Panc1 (cell line): ENCODE measurements at regions not wholly inside any gene's neighbourhood (a gene's known extent, or its start where the extent isn't known, plus 50 kb on each side); places are given as distances from the start of the nearest gene placed in this dataset.

Experiments
- ATAC-seq: fragments of 200-7000 bp; cut with Tn5 transposase; 2 replicates; pipeline ENCODE4 v1.9.1; 2020; ENCODE audit warnings: mild to moderate bottlenecking, moderate library complexity
- BruUV-seq: library from RNA; stranded (reverse); fragments of 400-500 nt; replicated peaks from 2 replicates; lab custom pipeline; 2021; lab: Mats Ljungman, UMichigan
- CTCF ChIA-PET: fragments of 300-600 bp; sonication (Branson Sonifier 250); formaldehyde crosslinking; loops from one replicate; lab custom pipeline; 2022; ENCODE audit warnings: antibody characterized with exemption; lab: Charles Lee
- POLR2A ChIA-PET: fragments of 300-600 bp; sonication (Branson Sonifier 250); formaldehyde crosslinking; loops from one replicate; lab custom pipeline; 2022; ENCODE audit warnings: antibody characterized with exemption; lab: Charles Lee
- DNase-seq: peaks from one replicate; pipeline ENCODE4 v3.0.0-alpha.2; 2010; ENCODE audit warnings: low read depth, low spot score
- H3K27ac ChIP-seq: 2 replicates; pipeline ENCODE4 v1.5.1; 2011; ENCODE audit warnings: mild to moderate bottlenecking, low read length, inconsistent platforms
- H3K27me3 ChIP-seq: fragments of 200-500 bp; sonication (Bioruptor generic); 2 replicates; pipeline ENCODE4 v1.6.0; 2014; ENCODE audit warnings: low read length, inconsistent platforms; ENCODE audit not compliant: control insufficient read depth, insufficient read depth
- H3K36me3 ChIP-seq: fragments of 200-500 bp; sonication (Bioruptor generic); 2 replicates; pipeline ENCODE4 v1.5.1; 2014; ENCODE audit warnings: inconsistent platforms, mild to moderate bottlenecking, low read length, moderate library complexity; ENCODE audit not compliant: control insufficient read depth, insufficient read depth
- H3K4me1 ChIP-seq: 2 replicates; pipeline ENCODE4 v1.5.1; 2011; ENCODE audit warnings: inconsistent platforms, mild to moderate bottlenecking, low read length, moderate library complexity; ENCODE audit not compliant: control insufficient read depth, insufficient read depth
- H3K4me3 ChIP-seq, 2 experiments: 2 replicates each; pipeline ENCODE4 v1.5.1; 2011 to 2012; ENCODE audit warnings: low read depth in 2 of 2, low read length in 2 of 2, mild to moderate bottlenecking in 2 of 2, inconsistent platforms in 1 of 2, moderate library complexity in 1 of 2
- H3K9me3 ChIP-seq: fragments of 200-500 bp; sonication (Bioruptor generic); 2 replicates; pipeline ENCODE4 v1.5.1; 2014; ENCODE audit warnings: low read depth, mild to moderate bottlenecking, inconsistent platforms, low read length, moderate library complexity; ENCODE audit not compliant: control insufficient read depth, insufficient read depth
- CTCF ChIP-seq: fragments of 450-650 bp; IDR thresholded peaks from 2 replicates; pipeline ENCODE4 v1.5.1; 2017; ENCODE audit warnings: mild to moderate bottlenecking
- POLR2AphosphoS5 ChIP-seq: IDR thresholded peaks from 2 replicates; pipeline ENCODE4 v1.6.1; 2012; ENCODE audit warnings: mild to moderate bottlenecking, low read depth, low read length, moderate library complexity
- SIN3A ChIP-seq: IDR thresholded peaks from 2 replicates; pipeline ENCODE4 v1.6.1; 2012; ENCODE audit warnings: low read depth, mild to moderate bottlenecking, low read length, moderate library complexity, borderline replicate concordance; ENCODE audit not compliant: insufficient read depth
- TCF7L2 ChIP-seq: IDR thresholded peaks from 2 replicates; pipeline ENCODE4 v1.6.1; 2011; ENCODE audit warnings: mild to moderate bottlenecking, low read depth, low read length, inconsistent platforms
- in situ Hi-C: cut with HindIII; loops from 2 replicates; pipeline ENCODE4 v1.10.0; 2016; ENCODE audit warnings: low sequenced_read_pairs, low pct_unique_long_range_greater_than_20kb
- intact Hi-C: fragments of 100-400 bp; cut with micrococcal nuclease; formaldehyde crosslinking; loops from one replicate; pipeline ENCODE4 v1.10.0; 2022; ENCODE audit not compliant: unreplicated experiment
- TF ChIP-seq, protein P1 (sequence below), 2 experiments: IDR thresholded peaks; 2 replicates each; pipeline ENCODE4 v1.6.1; 2011 to 2012; ENCODE audit warnings: low read depth in 2 of 2, control low read depth in 1 of 2, low read length in 1 of 2, mild to moderate bottlenecking in 1 of 2, moderate library complexity in 1 of 2; ENCODE audit not compliant: insufficient read depth in 1 of 2

DNA sequence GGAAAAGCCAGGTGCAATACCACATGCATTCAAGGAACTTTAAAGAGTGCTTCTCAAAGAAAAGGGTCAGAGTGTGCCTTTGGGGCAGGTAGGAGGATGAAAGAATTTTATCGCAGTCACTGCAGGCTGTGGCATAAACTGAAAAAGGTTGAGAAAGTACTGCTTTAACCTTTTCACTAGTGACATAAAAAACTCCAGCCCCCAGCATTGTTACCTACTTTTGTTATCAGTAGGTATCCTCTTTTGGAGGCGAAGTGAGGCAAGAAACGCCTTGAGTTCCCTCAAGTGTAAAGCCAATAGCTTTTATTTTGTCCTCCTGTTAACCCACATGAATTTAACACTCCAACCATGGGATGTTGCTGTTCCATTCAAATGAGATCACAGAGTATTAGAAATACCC lies 64.7 kb upstream of the CHD1 start:
- intact Hi-C loops (no loop called here), in situ Hi-C loops (no loop called here)
- CTCF ChIA-PET: no interaction called here

DNA sequence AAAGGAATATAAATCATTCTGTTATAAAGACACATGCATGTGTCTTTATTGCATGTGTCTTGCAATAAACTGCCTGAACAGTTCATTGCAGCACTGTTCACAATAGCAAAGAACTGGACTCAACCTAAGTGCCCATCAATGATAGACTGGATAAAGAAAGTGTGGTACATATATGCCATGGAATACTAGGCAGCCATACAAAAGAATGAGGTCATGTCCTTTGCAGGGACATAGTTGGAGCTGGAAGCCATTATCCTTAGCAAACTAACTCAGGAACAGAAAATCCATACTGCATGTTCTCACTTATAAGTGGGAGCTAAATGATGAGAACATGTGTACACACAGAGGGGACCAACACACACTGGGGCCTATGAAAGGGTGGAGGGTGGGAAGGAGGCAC lies 63.7 kb upstream of the CHD1 start:
- intact Hi-C loops (no loop called here), in situ Hi-C loops (no loop called here)
- CTCF ChIA-PET: no interaction called here
- no peaks in the 10 kb centered on the region for H3K27me3 ChIP-seq
- BruUV-seq: no TSS peak
- no peaks in the 10 kb centered on the region for H3K9me3 ChIP-seq
- H3K36me3 ChIP-seq: no peaks in the 10 kb centered on the region
- no peaks in the 10 kb centered on the region for H3K4me1 ChIP-seq
- no peak overlapping the region for H3K4me3 ChIP-seq
- H3K27ac ChIP-seq: no peak overlapping the region
- TF ChIP-seq, protein P1, sequence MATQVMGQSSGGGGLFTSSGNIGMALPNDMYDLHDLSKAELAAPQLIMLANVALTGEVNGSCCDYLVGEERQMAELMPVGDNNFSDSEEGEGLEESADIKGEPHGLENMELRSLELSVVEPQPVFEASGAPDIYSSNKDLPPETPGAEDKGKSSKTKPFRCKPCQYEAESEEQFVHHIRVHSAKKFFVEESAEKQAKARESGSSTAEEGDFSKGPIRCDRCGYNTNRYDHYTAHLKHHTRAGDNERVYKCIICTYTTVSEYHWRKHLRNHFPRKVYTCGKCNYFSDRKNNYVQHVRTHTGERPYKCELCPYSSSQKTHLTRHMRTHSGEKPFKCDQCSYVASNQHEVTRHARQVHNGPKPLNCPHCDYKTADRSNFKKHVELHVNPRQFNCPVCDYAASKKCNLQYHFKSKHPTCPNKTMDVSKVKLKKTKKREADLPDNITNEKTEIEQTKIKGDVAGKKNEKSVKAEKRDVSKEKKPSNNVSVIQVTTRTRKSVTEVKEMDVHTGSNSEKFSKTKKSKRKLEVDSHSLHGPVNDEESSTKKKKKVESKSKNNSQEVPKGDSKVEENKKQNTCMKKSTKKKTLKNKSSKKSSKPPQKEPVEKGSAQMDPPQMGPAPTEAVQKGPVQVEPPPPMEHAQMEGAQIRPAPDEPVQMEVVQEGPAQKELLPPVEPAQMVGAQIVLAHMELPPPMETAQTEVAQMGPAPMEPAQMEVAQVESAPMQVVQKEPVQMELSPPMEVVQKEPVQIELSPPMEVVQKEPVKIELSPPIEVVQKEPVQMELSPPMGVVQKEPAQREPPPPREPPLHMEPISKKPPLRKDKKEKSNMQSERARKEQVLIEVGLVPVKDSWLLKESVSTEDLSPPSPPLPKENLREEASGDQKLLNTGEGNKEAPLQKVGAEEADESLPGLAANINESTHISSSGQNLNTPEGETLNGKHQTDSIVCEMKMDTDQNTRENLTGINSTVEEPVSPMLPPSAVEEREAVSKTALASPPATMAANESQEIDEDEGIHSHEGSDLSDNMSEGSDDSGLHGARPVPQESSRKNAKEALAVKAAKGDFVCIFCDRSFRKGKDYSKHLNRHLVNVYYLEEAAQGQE (IDR thresholded peaks at IDR 0.05; ENCODE audit: insufficient read depth in 1 of 2, low read depth in 2 of 2, low read length in 1 of 2): no peak
- no peak for TF ChIP-seq CTCF
- TF ChIP-seq POLR2AphosphoS5: no peak
- no peak for TF ChIP-seq SIN3A
- no peak for TF ChIP-seq TCF7L2
- no peak for DNase-seq
- no peak for ATAC-seq
- POLR2A ChIA-PET: no interaction called here

More for the DNA sequence above, 64.7 kb upstream of the CHD1 start:
- H3K4me3 ChIP-seq: no peak overlapping the region
- POLR2A ChIA-PET: no interaction called here
- no peak for DNase-seq
- TF ChIP-seq TCF7L2: no peak
- TF ChIP-seq POLR2AphosphoS5: no peak
- TF ChIP-seq SIN3A: no peak
- no peaks in the 10 kb centered on the region for H3K36me3 ChIP-seq
- H3K4me1 ChIP-seq: no peaks in the 10 kb centered on the region
- ATAC-seq: no peak
- H3K9me3 ChIP-seq: no peaks in the 10 kb centered on the region
- H3K27me3 ChIP-seq: no peaks in the 10 kb centered on the region
- BruUV-seq: no TSS peak
- no peak overlapping the region for H3K27ac ChIP-seq

- in situ Hi-C loops: no loop called here
- Histone ChIP-seq H3K4me3 (no peak overlapping the region), H3K4me1 (no peaks in the 10 kb centered on the region), H3K27ac (no peak overlapping the region), H3K36me3 (no peaks in the 10 kb centered on the region), H3K9me3 (no peaks in the 10 kb centered on the region), H3K27me3 (no peaks in the 10 kb centered on the region)
- no peak for DNase-seq
- POLR2A ChIA-PET: no interaction called here
- no TSS peak for BruUV-seq
- intact Hi-C loops: no loop called here
- no peak for ATAC-seq
- CTCF ChIA-PET: no interaction called here
- TF ChIP-seq, protein P1 (IDR thresholded peaks at IDR 0.05; ENCODE audit: insufficient read depth in 1 of 2, low read depth in 2 of 2, low read length in 1 of 2): no peak
- TF ChIP-seq TCF7L2 (no peak), CTCF (no peak)
Observed at GRCh38 chr5:98989727-98990126, 60.9 kb upstream of the CHD1 start.
